GM12891 (cell line): ENCODE measurements at regions not wholly inside any gene's neighbourhood (a gene's known extent, or its start where the extent isn't known, plus 50 kb on each side); places are given as distances from the start of the nearest gene placed in this dataset.

Experiments used
- POLR2A ChIP-seq: IDR thresholded peaks from 2 replicates; pipeline ENCODE4 v1.6.1; 2011; ENCODE audit warnings: low read depth, low read length, control low read depth
- POLR2AphosphoS5 ChIP-seq: IDR thresholded peaks from 2 replicates; pipeline ENCODE4 v1.6.1; 2011; ENCODE audit warnings: low read depth, low read length, control low read depth
- SPI1 ChIP-seq: IDR thresholded peaks from 2 replicates; pipeline ENCODE4 v1.6.1; 2011; ENCODE audit warnings: low read depth, low read length, control low read depth
- TAF1 ChIP-seq: IDR thresholded peaks from 2 replicates; pipeline ENCODE4 v1.6.1; 2011; ENCODE audit warnings: low read depth, low read length, control low read depth

DNA sequence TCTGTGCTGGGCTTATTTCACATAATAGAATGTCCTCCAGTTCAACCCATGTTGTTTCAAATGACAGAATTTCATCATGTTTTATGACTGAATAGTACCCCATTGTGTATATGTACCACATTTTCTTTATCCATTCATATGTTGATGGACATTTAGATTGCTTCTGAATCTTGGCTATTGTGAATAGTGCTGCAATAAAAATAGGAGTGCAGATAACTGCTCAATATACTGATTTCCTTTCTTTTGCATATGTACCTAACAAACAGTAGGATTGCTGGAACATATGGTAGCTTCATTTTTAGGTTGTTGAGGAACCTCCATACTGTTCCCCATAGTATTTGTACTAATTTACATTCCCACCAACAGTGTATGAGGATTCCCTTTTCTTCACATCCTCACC lies 491.1 kb downstream of the BRINP3 start:
- TF ChIP-seq POLR2AphosphoS5 (no peak), POLR2A (no peak), SPI1 (no peak), TAF1 (no peak)
